ENCODE measurements at regions not wholly inside any gene's neighbourhood (a gene's known extent, or its start where the extent isn't known, plus 50 kb on each side); places are given as distances from the start of the nearest gene placed in this dataset.
"Not testable (repeated sequence)": the region's sequence is repeated elsewhere in the genome, so short reads cannot be mapped to it uniquely, and the experiment has no call there.

DNA sequence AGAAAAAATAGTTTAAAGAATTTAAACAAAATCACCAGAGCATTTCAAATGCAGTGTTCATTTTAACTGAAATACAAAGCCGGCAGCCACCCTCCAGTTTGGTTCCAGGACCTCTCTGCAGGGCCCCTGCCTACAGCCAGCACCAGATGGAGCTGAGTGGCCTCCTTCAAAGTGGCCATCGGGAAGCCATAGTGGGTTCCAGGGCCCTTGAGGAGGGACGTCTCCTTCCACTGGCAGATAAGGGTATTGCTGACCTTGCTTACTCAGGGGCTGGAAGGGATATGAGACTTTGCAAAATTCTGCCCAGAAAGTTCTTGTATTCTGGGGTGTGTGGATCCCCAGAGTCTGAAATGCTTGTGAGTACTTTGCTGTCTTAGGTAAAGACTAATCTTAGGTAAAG lies 205.2 kb upstream of the APCDD1 start:
- ChIA-PET CTCF (no interaction called here), POLR2A (ENCODE audit: low non-redundant PET) (no interaction called here)
- TF ChIP-seq, protein P1, sequence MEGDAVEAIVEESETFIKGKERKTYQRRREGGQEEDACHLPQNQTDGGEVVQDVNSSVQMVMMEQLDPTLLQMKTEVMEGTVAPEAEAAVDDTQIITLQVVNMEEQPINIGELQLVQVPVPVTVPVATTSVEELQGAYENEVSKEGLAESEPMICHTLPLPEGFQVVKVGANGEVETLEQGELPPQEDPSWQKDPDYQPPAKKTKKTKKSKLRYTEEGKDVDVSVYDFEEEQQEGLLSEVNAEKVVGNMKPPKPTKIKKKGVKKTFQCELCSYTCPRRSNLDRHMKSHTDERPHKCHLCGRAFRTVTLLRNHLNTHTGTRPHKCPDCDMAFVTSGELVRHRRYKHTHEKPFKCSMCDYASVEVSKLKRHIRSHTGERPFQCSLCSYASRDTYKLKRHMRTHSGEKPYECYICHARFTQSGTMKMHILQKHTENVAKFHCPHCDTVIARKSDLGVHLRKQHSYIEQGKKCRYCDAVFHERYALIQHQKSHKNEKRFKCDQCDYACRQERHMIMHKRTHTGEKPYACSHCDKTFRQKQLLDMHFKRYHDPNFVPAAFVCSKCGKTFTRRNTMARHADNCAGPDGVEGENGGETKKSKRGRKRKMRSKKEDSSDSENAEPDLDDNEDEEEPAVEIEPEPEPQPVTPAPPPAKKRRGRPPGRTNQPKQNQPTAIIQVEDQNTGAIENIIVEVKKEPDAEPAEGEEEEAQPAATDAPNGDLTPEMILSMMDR (conservative IDR thresholded peaks at IDR 0.05; ENCODE audit: low read depth), result no peak
- no peak for DNase-seq (ENCODE audit: low spot score)
- no peak overlapping the region for H3K27ac ChIP-seq

DNA sequence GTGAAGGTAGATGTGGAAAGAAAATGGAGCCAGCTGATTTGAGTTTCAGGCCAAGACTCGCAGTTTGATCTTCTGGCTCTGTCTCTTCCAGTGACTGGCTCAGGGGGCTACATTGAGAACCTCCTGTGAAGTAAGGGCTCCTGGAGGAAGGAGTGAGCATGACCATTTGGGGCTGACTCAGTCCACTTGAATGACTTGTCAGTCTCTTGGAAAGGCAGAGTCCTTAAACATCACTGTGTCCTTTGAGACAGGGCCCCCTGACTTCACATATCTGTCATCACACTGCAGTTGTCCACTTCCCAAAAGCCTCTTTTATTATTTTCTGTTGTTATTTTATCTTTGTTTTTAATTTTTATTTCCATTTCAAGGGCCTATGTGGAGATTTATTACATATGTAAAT lies 204.6 kb upstream of the APCDD1 start:
- H3K27ac ChIP-seq, result no peak overlapping the region
- POLR2A ChIA-PET (ENCODE audit: low non-redundant PET), result no interaction called here
- TF ChIP-seq, protein P1 (conservative IDR thresholded peaks at IDR 0.05; ENCODE audit: low read depth), result no peak
- CTCF ChIA-PET, result no interaction called here
- DNase-seq (ENCODE audit: low spot score), result no peak

DNA sequence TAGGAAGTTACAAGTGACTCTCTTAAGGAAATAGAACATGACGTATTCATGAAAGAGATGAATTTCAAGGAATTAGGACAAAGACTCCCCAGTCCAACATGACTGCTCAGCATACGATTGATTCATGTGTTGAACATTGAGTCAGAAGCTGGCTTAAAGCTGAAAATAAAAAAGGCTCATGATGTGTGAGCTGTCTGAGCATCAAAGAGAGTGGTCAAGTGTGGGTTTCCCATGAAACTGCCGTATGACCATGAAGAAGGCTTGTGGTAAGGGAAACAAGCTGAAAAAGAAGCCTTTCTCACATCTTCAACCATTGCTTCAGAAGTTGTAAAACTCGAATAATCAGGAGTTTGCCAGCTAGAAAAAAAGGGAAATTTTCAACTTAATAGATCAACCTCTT lies 201.9 kb upstream of the APCDD1 start:
- DNase-seq (ENCODE audit: low spot score), result no peak
- TF ChIP-seq, protein P1 (conservative IDR thresholded peaks at IDR 0.05; ENCODE audit: low read depth), result no peak
- ChIA-PET CTCF (no interaction called here), POLR2A (ENCODE audit: low non-redundant PET) (no interaction called here)
- H3K27ac ChIP-seq, result no peak overlapping the region

DNA sequence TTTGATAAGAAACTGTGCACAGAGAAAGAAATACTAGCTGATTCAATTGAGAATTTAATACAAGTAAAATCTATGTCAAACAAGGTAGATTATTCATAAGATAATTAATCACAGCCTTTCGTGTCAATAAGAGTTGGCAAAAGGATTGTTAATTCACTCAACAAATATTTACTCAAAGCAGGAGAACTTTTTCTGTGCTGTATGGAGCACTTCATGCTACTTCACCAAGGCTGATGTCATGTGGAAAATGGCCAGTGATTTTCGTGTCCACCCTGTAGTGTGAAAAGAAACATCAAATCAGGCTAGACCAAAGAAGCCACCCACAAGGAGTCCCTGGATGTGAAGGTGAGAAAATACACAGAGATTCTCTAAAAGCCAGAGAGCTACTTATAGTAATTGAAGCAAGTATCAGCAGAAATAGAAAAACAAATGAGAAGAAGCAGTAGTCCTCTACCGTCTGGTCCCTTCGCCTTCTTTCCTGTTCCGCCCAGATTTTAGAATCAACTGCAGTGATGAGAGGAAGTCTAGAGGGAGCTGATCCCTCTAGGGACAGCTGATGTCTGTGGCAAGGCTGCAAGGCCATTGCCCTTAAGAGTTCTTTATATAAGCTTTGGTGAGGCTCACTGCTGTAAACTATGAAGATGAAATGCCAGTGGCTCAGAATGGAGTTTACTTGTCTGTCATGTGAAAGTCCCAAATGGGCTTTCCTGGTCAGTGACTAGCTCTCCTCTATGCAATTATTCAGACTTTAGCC lies 201.3 kb upstream of the APCDD1 start:
- no peak overlapping the region for H3K27ac ChIP-seq
- no peak for DNase-seq (ENCODE audit: low spot score)
- POLR2A ChIA-PET (ENCODE audit: low non-redundant PET), result no interaction called here
- TF ChIP-seq, protein P1 (conservative IDR thresholded peaks at IDR 0.05; ENCODE audit: low read depth), result no peak
- CTCF ChIA-PET, result no interaction called here

DNA sequence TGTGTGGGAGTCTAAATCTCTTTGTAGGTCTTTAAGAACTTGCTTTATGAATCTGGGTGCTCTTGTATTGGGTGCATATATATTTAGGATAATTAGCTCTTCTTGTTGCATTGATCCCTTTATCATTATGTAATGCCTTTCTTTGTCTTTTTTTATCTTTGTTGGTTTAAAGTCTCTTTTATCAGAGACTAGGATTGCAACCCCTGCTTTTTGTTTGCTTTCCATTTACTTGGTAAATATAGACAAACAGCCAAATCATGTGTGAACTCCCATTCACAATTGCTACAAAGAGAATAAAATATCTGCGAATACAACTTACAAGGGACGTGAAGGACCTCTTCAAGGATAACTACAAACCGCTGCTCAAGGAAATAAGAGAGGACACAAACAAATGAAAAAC lies 198.2 kb upstream of the APCDD1 start:
- CTCF ChIA-PET, result interaction anchor here (1.2 kb wide), 1 partner anchor 9 kb away, joined by 8 read pairs; no protein-coding TSS in a partner anchor
- POLR2A ChIA-PET (ENCODE audit: low non-redundant PET); DNase-seq (ENCODE audit: low spot score); H3K27ac ChIP-seq: not testable (repeated sequence)

DNA sequence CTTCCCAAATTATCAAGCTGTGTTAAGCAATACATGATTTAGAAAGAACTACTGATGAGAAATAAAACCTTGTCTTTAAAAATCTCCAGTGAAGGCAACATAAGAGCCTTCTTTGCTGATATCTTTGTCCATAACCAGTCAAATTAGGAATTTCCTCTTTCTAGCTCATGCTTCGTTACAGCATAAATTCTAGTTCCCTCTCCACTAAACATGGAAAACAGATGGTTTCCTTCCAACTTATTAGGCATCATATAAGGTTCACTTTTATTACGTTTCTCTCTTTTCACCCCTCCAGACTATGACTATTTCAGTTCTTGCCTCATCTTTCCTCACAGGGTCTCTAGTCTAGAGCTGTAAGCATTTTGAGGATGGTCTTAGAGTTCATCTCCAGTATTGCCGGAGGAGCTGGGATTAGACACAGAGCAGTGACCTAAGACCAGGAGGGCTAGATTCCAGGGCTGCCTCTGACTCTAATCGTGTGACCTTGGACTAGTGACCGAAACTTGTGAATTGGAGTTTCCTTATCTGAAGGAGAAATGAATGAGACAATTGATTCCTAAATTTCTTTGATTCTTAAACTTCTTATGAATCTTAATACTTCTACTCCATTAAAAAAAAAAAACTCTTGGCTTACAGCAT lies 195.5 kb upstream of the APCDD1 start:
- ChIA-PET POLR2A (ENCODE audit: low non-redundant PET) (no interaction called here), CTCF (interaction anchor here (0.5 kb wide), 1 partner anchor 226 kb away, joined by 3 read pairs; no protein-coding TSS in a partner anchor)
- no peak for DNase-seq (ENCODE audit: low spot score)
- no peak overlapping the region for H3K27ac ChIP-seq
- TF ChIP-seq, protein P1 (conservative IDR thresholded peaks at IDR 0.05; ENCODE audit: low read depth), result no peak

DNA sequence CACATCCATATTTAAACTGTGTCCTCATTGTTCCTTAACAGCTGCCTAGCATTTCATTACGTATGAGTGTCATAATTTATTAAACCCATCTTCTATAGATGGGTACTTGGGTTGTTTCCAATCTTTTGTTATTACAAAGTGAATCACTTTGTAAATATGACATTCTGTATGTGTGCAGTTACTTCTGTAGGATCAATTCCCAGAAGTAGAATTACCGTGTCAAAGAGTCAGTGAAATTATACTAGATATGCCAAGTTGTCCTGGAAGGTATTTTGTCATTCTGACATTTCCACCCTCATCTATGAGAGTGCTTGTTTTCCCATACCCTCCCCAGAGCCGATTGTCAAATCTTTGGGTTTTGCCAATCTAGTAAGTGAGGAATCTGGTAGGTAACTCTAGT lies 194.5 kb upstream of the APCDD1 start:
- ChIA-PET POLR2A (ENCODE audit: low non-redundant PET) (no interaction called here), CTCF (no interaction called here)
- TF ChIP-seq, protein P1 (conservative IDR thresholded peaks at IDR 0.05; ENCODE audit: low read depth), result no peak
- no peak overlapping the region for H3K27ac ChIP-seq
- DNase-seq (ENCODE audit: low spot score), result no peak
